ENCODE measurements at regions not wholly inside any gene's neighbourhood (a gene's known extent, or its start where the extent isn't known, plus 50 kb on each side); places are given as distances from the start of the nearest gene placed in this dataset.

- no peak for TF ChIP-seq POLR2A (IDR thresholded peaks at IDR 0.05)
- TF ChIP-seq CTCF (IDR thresholded peaks at IDR 0.05) = no peak
- no peak for TF ChIP-seq POLR2AphosphoS5 (IDR thresholded peaks at IDR 0.05)
- no peak for TF ChIP-seq EP300 (IDR thresholded peaks at IDR 0.05; ENCODE audit: low read depth)
- WGBS, 2 donors (ENCODE audit: low coverage in 1 of 2) = 73 to 81% methylated on average over 4 of the region's 4 CpGs
- intact Hi-C loops (cut with DNase I; ENCODE audit: low total_unique reads) = no loop called here
Observed at GRCh38 chr9:79287708-79288290, 284.0 kb upstream of the TLE4 start.

GRCh38 chr9:79289856-79290255, 281.9 kb upstream of the TLE4 start:
- in situ Hi-C loops (cut with MboI; ENCODE audit: low pct_ligation_motif_present in 1 of 4, low pct_unique_long_range_greater_than_20kb in 1 of 4, low sequenced_read_pairs in 3 of 4) (no loop called here), intact Hi-C loops (cut with DNase I; ENCODE audit: low total_unique reads) (no loop called here)
- Histone ChIP-seq H3K4me3 (no peak overlapping the region), H3K4me1 (no peaks in the 10 kb centered on the region), H3K27ac (no peak overlapping the region), H3K36me3 (no peaks in the 10 kb centered on the region), H3K27me3 (no peaks in the 10 kb centered on the region), H3K9me3 (no peaks in the 10 kb centered on the region)
- WGBS, 2 donors (ENCODE audit: low coverage in 1 of 2) = 79% methylated on average over 3 of the region's 3 CpGs; no CpG with 5 or more reads in 1 of the 2 donors
- DNase-seq = no peak
- TF ChIP-seq CTCF (IDR thresholded peaks at IDR 0.05) (no peak), POLR2AphosphoS5 (IDR thresholded peaks at IDR 0.05) (no peak)

More at GRCh38 chr9:79287708-79288290, 284.0 kb upstream of the TLE4 start:
- Histone ChIP-seq H3K36me3 (no peaks in the 10 kb centered on the region), H3K4me3 (no peak overlapping the region), H3K27me3 (no peaks in the 10 kb centered on the region), H3K4me1 (no peaks in the 10 kb centered on the region), H3K27ac (no peak overlapping the region), H3K9me3 (no peaks in the 10 kb centered on the region)
- in situ Hi-C loops (cut with MboI; ENCODE audit: low pct_ligation_motif_present in 1 of 4, low pct_unique_long_range_greater_than_20kb in 1 of 4, low sequenced_read_pairs in 3 of 4) = no loop called here
- DNase-seq = no peak

GRCh38 chr9:79292731-79293280, 279.0 kb upstream of the TLE4 start:
- Histone ChIP-seq H3K36me3 (no peaks in the 10 kb centered on the region), H3K4me1 (no peaks in the 10 kb centered on the region), H3K4me3 (no peak overlapping the region), H3K27ac (no peak overlapping the region), H3K27me3 (no peaks in the 10 kb centered on the region), H3K9me3 (no peaks in the 10 kb centered on the region)
- TF ChIP-seq EP300 (IDR thresholded peaks at IDR 0.05; ENCODE audit: low read depth) = no peak
- no peak for TF ChIP-seq POLR2A (IDR thresholded peaks at IDR 0.05)
- TF ChIP-seq POLR2AphosphoS5 (IDR thresholded peaks at IDR 0.05) = no peak
- no peak for TF ChIP-seq CTCF (IDR thresholded peaks at IDR 0.05)
- DNase-seq = no peak
- WGBS, 2 donors (ENCODE audit: low coverage in 1 of 2) = 80 to 95% methylated on average over 1 of the region's 1 CpG
- intact Hi-C loops (cut with DNase I; ENCODE audit: low total_unique reads) (no loop called here), in situ Hi-C loops (cut with MboI; ENCODE audit: low pct_ligation_motif_present in 1 of 4, low pct_unique_long_range_greater_than_20kb in 1 of 4, low sequenced_read_pairs in 3 of 4) (no loop called here)

- no peak for DNase-seq
- no peaks in the 10 kb centered on the region for H3K27me3 ChIP-seq
- TF ChIP-seq POLR2A (IDR thresholded peaks at IDR 0.05) (no peak), EP300 (IDR thresholded peaks at IDR 0.05; ENCODE audit: low read depth) (no peak), POLR2AphosphoS5 (IDR thresholded peaks at IDR 0.05) (no peak), CTCF (IDR thresholded peaks at IDR 0.05) (no peak)
- no peak overlapping the region for H3K27ac ChIP-seq
- 59 to 67% methylated on average over 3 to 6 of the region's 6 CpGs for WGBS, 2 donors (ENCODE audit: low coverage in 1 of 2)
- no peaks in the 10 kb centered on the region for H3K9me3 ChIP-seq
- in situ Hi-C loops (cut with MboI; ENCODE audit: low pct_ligation_motif_present in 1 of 4, low pct_unique_long_range_greater_than_20kb in 1 of 4, low sequenced_read_pairs in 3 of 4) = no loop called here
- intact Hi-C loops (cut with DNase I; ENCODE audit: low total_unique reads) = no loop called here
- no peaks in the 10 kb centered on the region for H3K36me3 ChIP-seq
- H3K4me3 ChIP-seq = no peak overlapping the region
- no peaks in the 10 kb centered on the region for H3K4me1 ChIP-seq
Observed at GRCh38 chr9:79300068-79300467, 271.7 kb upstream of the TLE4 start.

Data from transverse colon (tissue), 4 donors.